ENCODE measurements at regions not wholly inside any gene's neighbourhood (a gene's known extent, or its start where the extent isn't known, plus 50 kb on each side); places are given as distances from the start of the nearest gene placed in this dataset.

GRCh38 chr12:67025543-67026114, 243.5 kb upstream of the CAND1 start:
- Histone ChIP-seq H3K79me2 (ENCODE audit: insufficient read depth, low read length) (no peaks in the 10 kb centered on the region), H3K23me2 (ENCODE audit: insufficient read length, low read depth, low read length, poor library complexity, severe bottlenecking) (no peaks in the 10 kb centered on the region), H3K79me1 (ENCODE audit: insufficient read depth, low read depth, low read length, poor library complexity, severe bottlenecking) (no peaks in the 10 kb centered on the region), H2BK20ac (ENCODE audit: low read depth, low read length, poor library complexity, severe bottlenecking) (no peak overlapping the region), H3K27me3 (ENCODE audit: insufficient read depth, low read length) (no peaks in the 10 kb centered on the region), H4K8ac (replicated peaks; ENCODE audit: insufficient read length, low read depth, low read length) (no peak overlapping the region), H3K18ac (ENCODE audit: insufficient read length, low read depth, low read length) (no peak overlapping the region), H3K9me3 (ENCODE audit: control insufficient read depth, low read depth, low read length) (no peaks in the 10 kb centered on the region), H2BK15ac (ENCODE audit: low read depth, low read length) (no peak overlapping the region), H4K5ac (ENCODE audit: insufficient read length, low read depth, low read length) (no peak overlapping the region), H4K20me1 (ENCODE audit: control insufficient read depth, insufficient read depth, insufficient read length) (no peaks in the 10 kb centered on the region), H3K4me2 (ENCODE audit: insufficient read depth, insufficient read length, low read length) (no peak overlapping the region), H3K27ac (ENCODE audit: insufficient read length, low read depth, low read length) (no peak overlapping the region), H3K14ac (ENCODE audit: insufficient read depth, low read length) (no peak overlapping the region), H2BK120ac (ENCODE audit: low read depth, low read length, poor library complexity, severe bottlenecking) (no peak overlapping the region), H2AK5ac (ENCODE audit: insufficient read length, low read length) (no peak overlapping the region), H3T11ph (ENCODE audit: low read length) (no peak overlapping the region), H3K56ac (ENCODE audit: insufficient read length, low read depth, low read length) (no peak overlapping the region), H2BK12ac (ENCODE audit: insufficient read length, low read depth, low read length) (no peak overlapping the region), H2BK5ac (ENCODE audit: insufficient read length, low read length) (no peak overlapping the region), H4K91ac (ENCODE audit: insufficient read length, low read depth, low read length) (no peak overlapping the region), H3K4ac (ENCODE audit: low read depth, low read length) (no peak overlapping the region), H2AFZ (ENCODE audit: low read length) (no peak overlapping the region), H3K23ac (ENCODE audit: insufficient read length, low read depth, low read length) (no peak overlapping the region), H3K9ac (ENCODE audit: extremely low read depth, insufficient read length, low read length) (no peak overlapping the region), H3K4me1 (ENCODE audit: insufficient read depth, low read length) (no peaks in the 10 kb centered on the region)
- no peak overlapping the region for H3K4me3 Mint-ChIP-seq
- H3K27me3 Mint-ChIP-seq (ENCODE audit: low read depth), result no peaks in the 10 kb centered on the region
- peaks cover 4 to 9% of the 10 kb centered on the region in 2 experiments; a peak in 3 of 4 replicates for H3K4me1 Mint-ChIP-seq
- peak; percentile 82 for TF ChIP-seq CTCF (conservative IDR thresholded peaks at IDR 0.05)
- DNase-seq, result peak; percentile 74
- H3K27ac Mint-ChIP-seq, result no peak overlapping the region
- H3K36me3 Mint-ChIP-seq (ENCODE audit: insufficient read depth in 1 of 3, low read depth in 3 of 3), result no peaks in the 10 kb centered on the region
- no peaks in the 10 kb centered on the region for H3K9me3 Mint-ChIP-seq
- no CpG with 5 or more reads among the region's 7 CpGs for WGBS (ENCODE audit: extremely low coverage, insufficient read length, low lambda C conversion rate)
